IMR-90 (cell line): ENCODE measurements at regions not wholly inside any gene's neighbourhood (a gene's known extent, or its start where the extent isn't known, plus 50 kb on each side); places are given as distances from the start of the nearest gene placed in this dataset.

Source experiments
- CEBPB ChIP-seq: IDR thresholded peaks from 2 replicates; pipeline ENCODE4 v1.6.1; 2012; ENCODE audit warnings: low read depth, low read length, improper control_type of control experiment
- FOS ChIP-seq: fragments of 150-350 bp; IDR thresholded peaks from 2 replicates; pipeline ENCODE4 v1.6.1; 2016; ENCODE audit warnings: low read depth, low read length
- MAFK ChIP-seq: IDR thresholded peaks from 2 replicates; pipeline ENCODE4 v1.6.1; 2012; ENCODE audit warnings: low read depth, low read length, improper control_type of control experiment
- MAZ ChIP-seq: IDR thresholded peaks from 2 replicates; pipeline ENCODE4 v1.6.1; 2012; ENCODE audit warnings: low read depth, mild to moderate bottlenecking, low read length, improper control_type of control experiment, moderate library complexity, borderline replicate concordance
- MXI1 ChIP-seq: IDR thresholded peaks from 2 replicates; pipeline ENCODE4 v1.6.1; 2012; ENCODE audit warnings: low read depth, mild to moderate bottlenecking, low read length, moderate library complexity, borderline replicate concordance
- POLR2A ChIP-seq: IDR thresholded peaks from 2 replicates; pipeline ENCODE4 v1.6.1; 2012; ENCODE audit warnings: mild to moderate bottlenecking, low read depth, low read length
- RAD21 ChIP-seq: IDR thresholded peaks from 2 replicates; pipeline ENCODE4 v1.6.1; 2012; ENCODE audit warnings: low read length, improper control_type of control experiment
- RCOR1 ChIP-seq: IDR thresholded peaks from 2 replicates; pipeline ENCODE4 v1.6.1; 2012; ENCODE audit warnings: mild to moderate bottlenecking, low read length, improper control_type of control experiment; ENCODE audit not compliant: insufficient replicate concordance
- SMC3 ChIP-seq: fragments of 150-350 bp; IDR thresholded peaks from 2 replicates; pipeline ENCODE4 v1.6.1; 2016; ENCODE audit warnings: low read depth, mild to moderate bottlenecking, antibody characterized with exemption, low read length, moderate library complexity
- TF ChIP-seq, protein P1 (sequence below): conservative IDR thresholded peaks from 2 replicates; pipeline ENCODE4 v1.5.1; 2012; ENCODE audit warnings: mild to moderate bottlenecking, low read depth, low read length, improper control_type of control experiment
- TF ChIP-seq, protein P2 (sequence below): fragments of 150-350 bp; IDR thresholded peaks from 2 replicates; pipeline ENCODE4 v1.6.1; 2017; ENCODE audit warnings: mild to moderate bottlenecking, antibody characterized with exemption, low read length, low read depth

DNA sequence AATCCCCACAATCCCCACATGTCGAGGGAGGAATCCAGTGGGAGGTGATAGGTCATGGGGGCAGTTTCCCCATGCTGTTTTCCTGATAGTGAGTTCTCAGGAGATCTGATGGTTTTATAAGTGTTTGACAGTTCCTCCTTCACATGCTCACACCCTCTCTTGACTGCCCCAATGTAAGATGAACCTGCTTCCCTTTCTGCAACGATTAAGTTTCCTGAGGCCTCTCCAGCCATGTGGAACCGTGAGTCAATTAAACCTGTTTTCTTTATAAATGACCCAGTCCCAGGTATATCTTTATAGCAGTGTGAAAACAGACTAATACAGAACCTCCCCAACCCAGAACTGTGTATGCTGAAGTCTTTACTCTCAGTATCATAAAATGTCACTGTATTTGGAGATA is 289.5 kb upstream of the MMADHC start:
- TF ChIP-seq, protein P1, sequence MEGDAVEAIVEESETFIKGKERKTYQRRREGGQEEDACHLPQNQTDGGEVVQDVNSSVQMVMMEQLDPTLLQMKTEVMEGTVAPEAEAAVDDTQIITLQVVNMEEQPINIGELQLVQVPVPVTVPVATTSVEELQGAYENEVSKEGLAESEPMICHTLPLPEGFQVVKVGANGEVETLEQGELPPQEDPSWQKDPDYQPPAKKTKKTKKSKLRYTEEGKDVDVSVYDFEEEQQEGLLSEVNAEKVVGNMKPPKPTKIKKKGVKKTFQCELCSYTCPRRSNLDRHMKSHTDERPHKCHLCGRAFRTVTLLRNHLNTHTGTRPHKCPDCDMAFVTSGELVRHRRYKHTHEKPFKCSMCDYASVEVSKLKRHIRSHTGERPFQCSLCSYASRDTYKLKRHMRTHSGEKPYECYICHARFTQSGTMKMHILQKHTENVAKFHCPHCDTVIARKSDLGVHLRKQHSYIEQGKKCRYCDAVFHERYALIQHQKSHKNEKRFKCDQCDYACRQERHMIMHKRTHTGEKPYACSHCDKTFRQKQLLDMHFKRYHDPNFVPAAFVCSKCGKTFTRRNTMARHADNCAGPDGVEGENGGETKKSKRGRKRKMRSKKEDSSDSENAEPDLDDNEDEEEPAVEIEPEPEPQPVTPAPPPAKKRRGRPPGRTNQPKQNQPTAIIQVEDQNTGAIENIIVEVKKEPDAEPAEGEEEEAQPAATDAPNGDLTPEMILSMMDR = no peak
- TF ChIP-seq CEBPB = no peak
- no peak for TF ChIP-seq POLR2A
- no peak for TF ChIP-seq SMC3
- TF ChIP-seq FOS = no peak
- no peak for TF ChIP-seq RAD21
- no peak for TF ChIP-seq MAFK
- no peak for TF ChIP-seq MAZ
- TF ChIP-seq, protein P2, sequence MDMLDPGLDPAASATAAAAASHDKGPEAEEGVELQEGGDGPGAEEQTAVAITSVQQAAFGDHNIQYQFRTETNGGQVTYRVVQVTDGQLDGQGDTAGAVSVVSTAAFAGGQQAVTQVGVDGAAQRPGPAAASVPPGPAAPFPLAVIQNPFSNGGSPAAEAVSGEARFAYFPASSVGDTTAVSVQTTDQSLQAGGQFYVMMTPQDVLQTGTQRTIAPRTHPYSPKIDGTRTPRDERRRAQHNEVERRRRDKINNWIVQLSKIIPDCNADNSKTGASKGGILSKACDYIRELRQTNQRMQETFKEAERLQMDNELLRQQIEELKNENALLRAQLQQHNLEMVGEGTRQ = no peak
- no peak for TF ChIP-seq RCOR1
- no peak for TF ChIP-seq MXI1
